ENCODE measurements at regions not wholly inside any gene's neighbourhood (a gene's known extent, or its start where the extent isn't known, plus 50 kb on each side); places are given as distances from the start of the nearest gene placed in this dataset.

DNA sequence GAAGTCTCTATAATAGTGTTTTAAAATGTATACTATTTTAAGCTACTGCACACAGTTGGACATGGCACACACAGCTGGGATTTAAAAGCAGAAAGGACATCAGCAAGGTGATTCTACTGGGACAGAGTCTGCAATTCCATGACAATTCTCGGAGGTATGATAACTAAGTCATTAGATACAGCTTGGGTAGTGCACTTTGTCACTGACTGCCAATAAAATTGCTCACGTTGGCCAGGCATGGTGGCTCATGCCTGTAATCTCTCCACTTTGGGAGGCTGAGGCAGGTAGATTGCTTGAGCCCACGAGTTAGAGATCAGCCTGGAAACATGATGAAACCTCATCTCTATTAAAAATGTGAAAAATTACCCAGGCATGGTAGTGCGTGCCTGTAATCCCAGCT lies 134.1 kb upstream of the SATB2 start:
- SMC1A ChIA-PET (ENCODE audit: uncharacterized antibody, unreplicated experiment), result no interaction called here
- ATAC-seq, result no peak
- Histone ChIP-seq H3K9ac (ENCODE audit: control insufficient read depth, insufficient read depth, low read length) (no peak overlapping the region), H3K27me3 (replicated peaks in 1 of 2; ENCODE audit: control insufficient read depth in 2 of 2, insufficient read depth in 2 of 2, low read length in 1 of 2) (peaks cover 0 to 3% of the 10 kb centered on the region in 2 experiments; a peak in 1 of 4 replicates), H3K79me2 (ENCODE audit: control insufficient read depth, insufficient read depth, low read length) (no peaks in the 10 kb centered on the region), H2AFZ (ENCODE audit: control insufficient read depth, low read depth, low read length) (no peak overlapping the region), H3K4me2 (ENCODE audit: control insufficient read depth, insufficient read depth) (no peak overlapping the region), H3K4me1 (ENCODE audit: control insufficient read depth, insufficient read depth, low read length) (no peaks in the 10 kb centered on the region), H3K36me3 (ENCODE audit: control insufficient read depth in 2 of 2, insufficient read depth in 2 of 2, low read length in 1 of 2) (no peaks in the 10 kb centered on the region), H3K27ac (ENCODE audit: control insufficient read depth, insufficient read depth) (no peak overlapping the region), H3K9me3 (replicated peaks; ENCODE audit: control insufficient read depth, insufficient read depth, low read length) (no peaks in the 10 kb centered on the region), H4K20me1 (ENCODE audit: control insufficient read depth, insufficient read depth) (no peaks in the 10 kb centered on the region), H3K4me3 (no peak overlapping the region)
- CTCF ChIA-PET, result interaction anchor here (0.5 kb wide), 1 partner anchor 1107 kb away, joined by 3 read pairs; no protein-coding TSS in a partner anchor
- no peak for DNase-seq (ENCODE audit: low read depth, low spot score)
- 0% methylated on average over 4 of the region's 4 CpGs for WGBS (ENCODE audit: insufficient coverage, insufficient replicate concordance, low lambda C conversion rate, missing lambda C conversion rate)
- RAD21 ChIA-PET (ENCODE audit: unreplicated experiment), result no interaction called here
- no peak for TF ChIP-seq SP1 (IDR thresholded peaks at IDR 0.05; ENCODE audit: low read depth, low read length)
- no peak for TF ChIP-seq SMC3 (IDR thresholded peaks at IDR 0.05; ENCODE audit: borderline replicate concordance, low read length)
- no peak for TF ChIP-seq RFX5 (IDR thresholded peaks at IDR 0.05; ENCODE audit: low read depth, low read length)
- no peak for TF ChIP-seq STAT3 (IDR thresholded peaks at IDR 0.05; ENCODE audit: low read depth, low read length)
- TF ChIP-seq EZH2 (IDR thresholded peaks at IDR 0.05; ENCODE audit: borderline replicate concordance, control insufficient read depth, low read depth, low read length), result no peak
- intact Hi-C loops (cut with micrococcal nuclease; ENCODE audit: unreplicated experiment), result loop anchor here (10.0 kb wide), 1 partner anchor 1277 kb away; no protein-coding TSS in a partner anchor
- BruUV-seq (replicated peaks), result no TSS peak
- POLR2A ChIA-PET, result no interaction called here
- no peak for FAIRE-seq
- in situ Hi-C loops (cut with MboI), result no loop called here

DNA sequence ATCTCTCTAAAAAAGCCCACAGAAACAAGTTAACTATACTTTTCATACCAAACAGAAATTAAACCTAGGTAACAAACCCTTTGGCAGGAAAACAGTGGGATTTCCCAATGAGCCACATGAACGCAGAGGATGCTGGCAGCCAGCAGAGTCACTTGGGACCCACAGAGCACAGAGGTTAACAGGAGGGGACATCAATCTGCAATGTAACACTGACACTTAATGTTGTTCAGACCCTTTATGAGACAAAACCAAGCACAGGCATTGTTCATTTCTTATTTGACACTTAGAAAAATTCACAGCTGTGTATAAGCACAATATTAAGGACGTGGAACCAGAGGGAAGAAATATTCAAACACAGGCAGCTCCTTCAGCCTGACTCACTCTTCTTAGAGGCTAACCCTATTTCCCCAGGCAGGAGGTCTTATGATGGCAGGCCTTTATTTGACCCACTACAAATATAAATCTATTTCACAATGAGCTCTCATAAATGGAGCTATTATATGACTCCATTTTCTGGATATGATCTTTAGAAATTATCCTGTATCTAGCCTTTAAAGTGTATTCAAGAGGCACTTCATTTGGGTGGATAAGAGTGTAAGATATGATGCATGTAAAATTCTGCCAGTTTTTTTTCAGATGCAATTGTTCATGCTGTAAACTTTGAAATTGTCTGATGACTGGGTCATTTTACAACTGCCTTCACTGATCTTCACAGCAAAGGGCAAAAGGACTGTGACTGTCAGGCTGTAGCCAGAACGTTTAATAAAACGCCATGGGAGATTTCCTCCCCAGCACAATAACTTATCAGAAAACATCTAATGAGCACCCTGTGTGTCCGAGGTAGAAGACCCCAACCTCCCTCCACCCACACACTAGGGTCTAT lies 132.8 kb upstream of the SATB2 start:
- no peak overlapping the region for H2AFZ ChIP-seq (ENCODE audit: control insufficient read depth, low read depth, low read length)
- 14% methylated on average over 5 of the region's 5 CpGs for WGBS (ENCODE audit: insufficient coverage, insufficient replicate concordance, low lambda C conversion rate, missing lambda C conversion rate)
- FAIRE-seq (no peak), ATAC-seq (no peak), DNase-seq (ENCODE audit: low read depth, low spot score) (no peak)
- intact Hi-C loops (cut with micrococcal nuclease; ENCODE audit: unreplicated experiment) (loop anchor here (10.0 kb wide), 1 partner anchor 1276 kb away; no protein-coding TSS in a partner anchor), in situ Hi-C loops (cut with MboI) (no loop called here)
- H3K9ac ChIP-seq (ENCODE audit: control insufficient read depth, insufficient read depth, low read length), result no peak overlapping the region
- no TSS peak for BruUV-seq (replicated peaks)
- SMC1A ChIA-PET (ENCODE audit: uncharacterized antibody, unreplicated experiment), result interaction anchor here (0.6 to 1.4 kb wide), 3 partner anchors 14 to 1259 kb away, joined by 3 read pairs; no protein-coding TSS in a partner anchor
- no peaks in the 10 kb centered on the region for H3K9me3 ChIP-seq (replicated peaks; ENCODE audit: control insufficient read depth, insufficient read depth, low read length)
- no peak overlapping the region for H3K27ac ChIP-seq (ENCODE audit: control insufficient read depth, insufficient read depth)
- H4K20me1 ChIP-seq (ENCODE audit: control insufficient read depth, insufficient read depth), result no peaks in the 10 kb centered on the region
- POLR2A ChIA-PET, result no interaction called here
- H3K4me3 ChIP-seq, result no peak overlapping the region
- H3K4me2 ChIP-seq (ENCODE audit: control insufficient read depth, insufficient read depth), result no peak overlapping the region
- H3K27me3 ChIP-seq (replicated peaks in 1 of 2; ENCODE audit: control insufficient read depth in 2 of 2, insufficient read depth in 2 of 2, low read length in 1 of 2), result peaks cover 0 to 3% of the 10 kb centered on the region in 2 experiments; a peak in 1 of 4 replicates
- CTCF ChIA-PET, result interaction anchor here (0.6 kb wide), 1 partner anchor 1308 kb away, joined by 3 read pairs; no protein-coding TSS in a partner anchor
- H3K79me2 ChIP-seq (ENCODE audit: control insufficient read depth, insufficient read depth, low read length), result no peaks in the 10 kb centered on the region
- RAD21 ChIA-PET (ENCODE audit: unreplicated experiment), result no interaction called here
- H3K36me3 ChIP-seq (ENCODE audit: control insufficient read depth in 2 of 2, insufficient read depth in 2 of 2, low read length in 1 of 2), result no peaks in the 10 kb centered on the region
- H3K4me1 ChIP-seq (ENCODE audit: control insufficient read depth, insufficient read depth, low read length), result no peaks in the 10 kb centered on the region
- no peak for TF ChIP-seq SMARCA5 (IDR thresholded peaks at IDR 0.05)
- TF ChIP-seq, protein P1, sequence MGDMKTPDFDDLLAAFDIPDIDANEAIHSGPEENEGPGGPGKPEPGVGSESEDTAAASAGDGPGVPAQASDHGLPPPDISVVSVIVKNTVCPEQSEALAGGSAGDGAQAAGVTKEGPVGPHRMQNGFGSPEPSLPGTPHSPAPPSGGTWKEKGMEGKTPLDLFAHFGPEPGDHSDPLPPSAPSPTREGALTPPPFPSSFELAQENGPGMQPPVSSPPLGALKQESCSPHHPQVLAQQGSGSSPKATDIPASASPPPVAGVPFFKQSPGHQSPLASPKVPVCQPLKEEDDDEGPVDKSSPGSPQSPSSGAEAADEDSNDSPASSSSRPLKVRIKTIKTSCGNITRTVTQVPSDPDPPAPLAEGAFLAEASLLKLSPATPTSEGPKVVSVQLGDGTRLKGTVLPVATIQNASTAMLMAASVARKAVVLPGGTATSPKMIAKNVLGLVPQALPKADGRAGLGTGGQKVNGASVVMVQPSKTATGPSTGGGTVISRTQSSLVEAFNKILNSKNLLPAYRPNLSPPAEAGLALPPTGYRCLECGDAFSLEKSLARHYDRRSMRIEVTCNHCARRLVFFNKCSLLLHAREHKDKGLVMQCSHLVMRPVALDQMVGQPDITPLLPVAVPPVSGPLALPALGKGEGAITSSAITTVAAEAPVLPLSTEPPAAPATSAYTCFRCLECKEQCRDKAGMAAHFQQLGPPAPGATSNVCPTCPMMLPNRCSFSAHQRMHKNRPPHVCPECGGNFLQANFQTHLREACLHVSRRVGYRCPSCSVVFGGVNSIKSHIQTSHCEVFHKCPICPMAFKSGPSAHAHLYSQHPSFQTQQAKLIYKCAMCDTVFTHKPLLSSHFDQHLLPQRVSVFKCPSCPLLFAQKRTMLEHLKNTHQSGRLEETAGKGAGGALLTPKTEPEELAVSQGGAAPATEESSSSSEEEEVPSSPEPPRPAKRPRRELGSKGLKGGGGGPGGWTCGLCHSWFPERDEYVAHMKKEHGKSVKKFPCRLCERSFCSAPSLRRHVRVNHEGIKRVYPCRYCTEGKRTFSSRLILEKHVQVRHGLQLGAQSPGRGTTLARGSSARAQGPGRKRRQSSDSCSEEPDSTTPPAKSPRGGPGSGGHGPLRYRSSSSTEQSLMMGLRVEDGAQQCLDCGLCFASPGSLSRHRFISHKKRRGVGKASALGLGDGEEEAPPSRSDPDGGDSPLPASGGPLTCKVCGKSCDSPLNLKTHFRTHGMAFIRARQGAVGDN (IDR thresholded peaks at IDR 0.05), result no peak
- TF ChIP-seq, protein P2, sequence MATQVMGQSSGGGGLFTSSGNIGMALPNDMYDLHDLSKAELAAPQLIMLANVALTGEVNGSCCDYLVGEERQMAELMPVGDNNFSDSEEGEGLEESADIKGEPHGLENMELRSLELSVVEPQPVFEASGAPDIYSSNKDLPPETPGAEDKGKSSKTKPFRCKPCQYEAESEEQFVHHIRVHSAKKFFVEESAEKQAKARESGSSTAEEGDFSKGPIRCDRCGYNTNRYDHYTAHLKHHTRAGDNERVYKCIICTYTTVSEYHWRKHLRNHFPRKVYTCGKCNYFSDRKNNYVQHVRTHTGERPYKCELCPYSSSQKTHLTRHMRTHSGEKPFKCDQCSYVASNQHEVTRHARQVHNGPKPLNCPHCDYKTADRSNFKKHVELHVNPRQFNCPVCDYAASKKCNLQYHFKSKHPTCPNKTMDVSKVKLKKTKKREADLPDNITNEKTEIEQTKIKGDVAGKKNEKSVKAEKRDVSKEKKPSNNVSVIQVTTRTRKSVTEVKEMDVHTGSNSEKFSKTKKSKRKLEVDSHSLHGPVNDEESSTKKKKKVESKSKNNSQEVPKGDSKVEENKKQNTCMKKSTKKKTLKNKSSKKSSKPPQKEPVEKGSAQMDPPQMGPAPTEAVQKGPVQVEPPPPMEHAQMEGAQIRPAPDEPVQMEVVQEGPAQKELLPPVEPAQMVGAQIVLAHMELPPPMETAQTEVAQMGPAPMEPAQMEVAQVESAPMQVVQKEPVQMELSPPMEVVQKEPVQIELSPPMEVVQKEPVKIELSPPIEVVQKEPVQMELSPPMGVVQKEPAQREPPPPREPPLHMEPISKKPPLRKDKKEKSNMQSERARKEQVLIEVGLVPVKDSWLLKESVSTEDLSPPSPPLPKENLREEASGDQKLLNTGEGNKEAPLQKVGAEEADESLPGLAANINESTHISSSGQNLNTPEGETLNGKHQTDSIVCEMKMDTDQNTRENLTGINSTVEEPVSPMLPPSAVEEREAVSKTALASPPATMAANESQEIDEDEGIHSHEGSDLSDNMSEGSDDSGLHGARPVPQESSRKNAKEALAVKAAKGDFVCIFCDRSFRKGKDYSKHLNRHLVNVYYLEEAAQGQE (IDR thresholded peaks at IDR 0.05; ENCODE audit: low read depth, low read length), result no peak
